ENCODE measurements at regions not wholly inside any gene's neighbourhood (a gene's known extent, or its start where the extent isn't known, plus 50 kb on each side); places are given as distances from the start of the nearest gene placed in this dataset.

GRCh38 chr11:129734654-129735053, 81.0 kb upstream of the TMEM45B start:
- Histone ChIP-seq H3K27me3 (replicated peaks; ENCODE audit: control insufficient read depth, insufficient read depth, low read length) (no peaks in the 10 kb centered on the region), H3K4me3 (replicated peaks; ENCODE audit: low read depth, low read length) (no peak overlapping the region), H3K36me3 (ENCODE audit: control insufficient read depth, insufficient read depth, low read length) (no peaks in the 10 kb centered on the region)
- TF ChIP-seq CTCF (IDR thresholded peaks at IDR 0.05; ENCODE audit: insufficient read depth, low read length, poor library complexity, severe bottlenecking), result no peak
- no peak for DNase-seq (ENCODE audit: extremely low read depth, insufficient read length)

GRCh38 chr11:129737831-129738230, 77.8 kb upstream of the TMEM45B start:
- DNase-seq (ENCODE audit: extremely low read depth, insufficient read length), result no peak
- H3K27me3 ChIP-seq (replicated peaks; ENCODE audit: control insufficient read depth, insufficient read depth, low read length), result no peaks in the 10 kb centered on the region
- no peak overlapping the region for H3K4me3 ChIP-seq (replicated peaks; ENCODE audit: low read depth, low read length)
- no peak for TF ChIP-seq CTCF (IDR thresholded peaks at IDR 0.05; ENCODE audit: insufficient read depth, low read length, poor library complexity, severe bottlenecking)
- no peaks in the 10 kb centered on the region for H3K36me3 ChIP-seq (ENCODE audit: control insufficient read depth, insufficient read depth, low read length)

GRCh38 chr11:129738242-129738641, 77.4 kb upstream of the TMEM45B start:
- Histone ChIP-seq H3K27me3 (replicated peaks; ENCODE audit: control insufficient read depth, insufficient read depth, low read length) (no peaks in the 10 kb centered on the region), H3K36me3 (ENCODE audit: control insufficient read depth, insufficient read depth, low read length) (no peaks in the 10 kb centered on the region)
- TF ChIP-seq CTCF (IDR thresholded peaks at IDR 0.05; ENCODE audit: insufficient read depth, low read length, poor library complexity, severe bottlenecking), result no peak

GRCh38 chr11:129739339-129739738, 76.3 kb upstream of the TMEM45B start:
- H3K27me3 ChIP-seq (replicated peaks; ENCODE audit: control insufficient read depth, insufficient read depth, low read length), result no peaks in the 10 kb centered on the region
- no peak for DNase-seq (ENCODE audit: extremely low read depth, insufficient read length)

More at GRCh38 chr11:129738242-129738641, 77.4 kb upstream of the TMEM45B start:
- no peak overlapping the region for H3K4me3 ChIP-seq (replicated peaks; ENCODE audit: low read depth, low read length)
- DNase-seq (ENCODE audit: extremely low read depth, insufficient read length), result no peak

GRCh38 chr11:129740125-129740719, 75.4 kb upstream of the TMEM45B start:
- DNase-seq (ENCODE audit: extremely low read depth, insufficient read length), result no peak
- H3K36me3 ChIP-seq (ENCODE audit: control insufficient read depth, insufficient read depth, low read length), result no peaks in the 10 kb centered on the region
- TF ChIP-seq CTCF (IDR thresholded peaks at IDR 0.05; ENCODE audit: insufficient read depth, low read length, poor library complexity, severe bottlenecking), result no peak
- H3K27me3 ChIP-seq (replicated peaks; ENCODE audit: control insufficient read depth, insufficient read depth, low read length), result no peaks in the 10 kb centered on the region
- no peak overlapping the region for H3K4me3 ChIP-seq (replicated peaks; ENCODE audit: low read depth, low read length)

More at GRCh38 chr11:129739339-129739738, 76.3 kb upstream of the TMEM45B start:
- no peak for TF ChIP-seq CTCF (IDR thresholded peaks at IDR 0.05; ENCODE audit: insufficient read depth, low read length, poor library complexity, severe bottlenecking)
- Histone ChIP-seq H3K36me3 (ENCODE audit: control insufficient read depth, insufficient read depth, low read length) (no peaks in the 10 kb centered on the region), H3K4me3 (replicated peaks; ENCODE audit: low read depth, low read length) (no peak overlapping the region)

Data from GM06990 (cell line).